GM12874 (cell line): ENCODE measurements at regions not wholly inside any gene's neighbourhood (a gene's known extent, or its start where the extent isn't known, plus 50 kb on each side); places are given as distances from the start of the nearest gene placed in this dataset.

Source experiments
- CTCF ChIP-seq: IDR thresholded peaks from 2 replicates; pipeline ENCODE4 v1.5.1; 2011; ENCODE audit warnings: low read depth, mild to moderate bottlenecking, control low read depth, low read length, moderate library complexity; ENCODE audit not compliant: insufficient read depth

GRCh38 chr3:34396956-34397355 is 598.5 kb downstream of the PDCD6IP start:
- no peak for TF ChIP-seq CTCF

- no peak for TF ChIP-seq CTCF
Measured at GRCh38 chr3:34399401-34399800, 601.0 kb downstream of the PDCD6IP start.

- no peak for TF ChIP-seq CTCF
Measured at GRCh38 chr3:34405159-34405558, 606.7 kb downstream of the PDCD6IP start.

GRCh38 chr3:34407281-34407680 is 608.9 kb downstream of the PDCD6IP start:
- no peak for TF ChIP-seq CTCF

- TF ChIP-seq CTCF = no peak
Measured at GRCh38 chr3:34408088-34408487, 609.7 kb downstream of the PDCD6IP start.

- no peak for TF ChIP-seq CTCF
Measured at GRCh38 chr3:34411596-34411995, 613.2 kb downstream of the PDCD6IP start.

- TF ChIP-seq CTCF = no peak
Measured at GRCh38 chr3:34419801-34420200, 621.4 kb downstream of the PDCD6IP start.

GRCh38 chr3:34421762-34422161 is 623.3 kb downstream of the PDCD6IP start:
- TF ChIP-seq CTCF = no peak
